ENCODE measurements at regions not wholly inside any gene's neighbourhood (a gene's known extent, or its start where the extent isn't known, plus 50 kb on each side); places are given as distances from the start of the nearest gene placed in this dataset.

DNA sequence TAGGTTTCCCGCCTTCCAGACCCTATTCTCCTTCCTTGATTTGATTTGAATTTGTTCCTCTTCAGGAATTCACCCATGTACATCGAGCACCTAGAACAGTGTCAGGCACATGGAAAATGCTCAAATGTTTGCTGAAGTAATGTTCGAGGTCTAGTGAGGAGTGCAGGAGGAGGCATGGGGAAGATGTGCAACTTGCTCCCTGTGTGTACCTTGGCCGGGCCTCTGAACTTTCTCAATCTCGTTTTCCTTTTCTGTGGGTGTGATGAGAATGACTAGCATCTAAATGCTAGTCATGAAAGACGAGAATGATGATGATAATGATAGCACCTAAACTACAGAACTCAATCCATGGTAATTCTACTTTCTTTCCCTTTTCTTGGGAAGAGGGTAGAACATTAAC is 279.1 kb upstream of the PLET1 start:
- no peaks in the 10 kb centered on the region for H3K27me3 ChIP-seq (ENCODE audit: control insufficient read depth, insufficient read depth, low read length, poor library complexity, severe bottlenecking)
- H3K4me1 ChIP-seq (ENCODE audit: control insufficient read depth, insufficient read depth, low read length): no peaks in the 10 kb centered on the region
- H3K4me3 ChIP-seq (ENCODE audit: insufficient read depth, low read depth, low read length): no peak overlapping the region
- 94 to 99% methylated on average over 5 of the region's 6 CpGs for WGBS, 2 experiments
- no peaks in the 10 kb centered on the region for H3K36me3 ChIP-seq (ENCODE audit: control insufficient read depth, insufficient read depth, low read length)
- no peak overlapping the region for H3K27ac ChIP-seq (ENCODE audit: insufficient read depth, low read depth, low read length, poor library complexity, severe bottlenecking)
- H3K9me3 ChIP-seq (ENCODE audit: control insufficient read depth, low read length): peaks cover 3% of the 10 kb centered on the region

DNA sequence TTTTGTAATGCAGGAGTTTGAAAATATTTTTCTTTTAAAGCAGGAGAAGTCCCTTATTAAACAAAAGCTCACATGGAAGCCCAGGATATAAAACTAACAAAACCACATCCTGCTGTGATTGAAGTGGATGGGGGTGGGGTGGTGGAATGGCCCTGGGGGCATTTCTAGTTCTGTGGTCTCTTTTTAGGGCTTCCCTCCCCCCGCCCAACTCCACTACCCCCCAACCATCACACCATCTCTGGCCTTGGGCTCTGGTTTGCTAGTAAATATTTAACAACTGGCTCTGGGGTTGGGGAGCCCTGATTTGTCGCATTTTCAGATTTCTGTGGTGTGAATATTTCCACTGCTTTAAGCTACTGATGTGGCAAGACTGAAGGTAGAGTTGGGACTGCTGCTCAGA is 279.6 kb upstream of the PLET1 start:
- Histone ChIP-seq H3K9me3 (ENCODE audit: control insufficient read depth, low read length) (peaks cover 3% of the 10 kb centered on the region), H3K36me3 (ENCODE audit: control insufficient read depth, insufficient read depth, low read length) (no peaks in the 10 kb centered on the region), H3K27me3 (ENCODE audit: control insufficient read depth, insufficient read depth, low read length, poor library complexity, severe bottlenecking) (no peaks in the 10 kb centered on the region), H3K4me1 (ENCODE audit: control insufficient read depth, insufficient read depth, low read length) (no peaks in the 10 kb centered on the region), H3K4me3 (ENCODE audit: insufficient read depth, low read depth, low read length) (no peak overlapping the region), H3K27ac (ENCODE audit: insufficient read depth, low read depth, low read length, poor library complexity, severe bottlenecking) (no peak overlapping the region)
- 73 to 100% methylated on average over 1 to 2 of the region's 2 CpGs for WGBS, 2 experiments

DNA sequence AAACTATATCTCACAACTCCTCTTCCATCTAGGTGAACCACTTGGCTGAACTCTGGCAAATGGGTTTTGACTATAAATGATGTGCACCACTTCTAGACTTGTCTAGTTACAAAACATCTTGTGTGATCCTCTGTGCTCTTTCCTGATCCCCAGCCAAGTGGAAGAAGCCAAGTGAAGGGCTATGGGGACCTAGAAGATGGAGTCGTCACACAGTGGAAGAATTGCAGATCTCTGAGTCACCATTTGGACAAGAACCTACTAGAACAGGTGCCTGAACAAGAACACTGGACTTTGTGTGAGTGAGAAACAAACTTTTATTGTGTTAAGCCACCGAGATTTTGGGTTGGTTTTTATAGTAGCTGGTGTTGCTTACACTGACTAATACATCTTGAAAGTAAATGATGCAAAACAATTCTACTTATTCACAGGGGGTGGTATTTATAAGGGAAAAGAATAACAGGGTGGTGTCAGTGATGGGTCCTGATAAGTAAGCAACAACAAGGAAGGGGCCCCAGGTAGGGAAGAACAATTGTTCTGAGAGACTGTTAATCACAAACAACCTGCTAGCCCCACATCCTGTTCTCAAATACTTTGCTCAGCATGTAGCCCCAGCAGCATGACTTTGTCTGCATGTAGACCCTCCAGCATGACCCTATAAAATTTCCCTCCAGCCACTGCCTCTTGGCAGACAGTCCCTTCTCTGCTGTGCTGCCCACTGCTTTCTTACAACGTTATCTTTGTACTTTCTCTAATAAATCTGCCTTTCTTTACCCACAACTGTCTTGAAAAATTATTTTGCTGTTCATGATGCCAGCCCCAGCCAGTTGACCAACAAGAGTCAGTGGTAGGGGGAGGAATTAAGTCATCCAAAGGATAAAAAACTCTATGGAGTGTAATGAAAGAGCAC is 280.7 kb upstream of the PLET1 start:
- H3K9me3 ChIP-seq (ENCODE audit: control insufficient read depth, low read length): peaks cover 3% of the 10 kb centered on the region
- no peaks in the 10 kb centered on the region for H3K27me3 ChIP-seq (ENCODE audit: control insufficient read depth, insufficient read depth, low read length, poor library complexity, severe bottlenecking)
- no peak overlapping the region for H3K4me3 ChIP-seq (ENCODE audit: insufficient read depth, low read depth, low read length)
- no peaks in the 10 kb centered on the region for H3K36me3 ChIP-seq (ENCODE audit: control insufficient read depth, insufficient read depth, low read length)
- H3K27ac ChIP-seq (ENCODE audit: insufficient read depth, low read depth, low read length, poor library complexity, severe bottlenecking): no peak overlapping the region
- H3K4me1 ChIP-seq (ENCODE audit: control insufficient read depth, insufficient read depth, low read length): no peaks in the 10 kb centered on the region
- 92 to 95% methylated on average over 3 of the region's 3 CpGs for WGBS, 2 experiments

DNA sequence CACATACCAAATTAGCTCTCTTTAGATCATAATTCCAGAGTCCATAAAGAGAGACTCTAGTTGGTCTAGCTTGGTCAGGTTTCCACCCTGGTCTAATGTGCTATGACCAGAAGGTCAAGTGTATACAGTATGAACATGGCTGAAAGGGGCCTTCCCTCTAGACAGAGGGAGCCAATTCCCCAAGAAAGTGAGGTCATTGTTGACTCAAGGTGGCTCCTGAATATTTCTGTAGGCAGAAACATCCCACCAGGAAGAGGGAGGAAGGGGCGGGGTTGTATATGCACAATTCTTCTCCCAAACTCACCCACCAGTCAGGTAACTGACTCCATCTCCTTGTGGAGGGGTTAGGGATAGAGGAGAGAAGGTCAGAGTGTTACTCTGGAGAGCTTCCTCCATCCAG is 281.8 kb upstream of the PLET1 start:
- H3K36me3 ChIP-seq (ENCODE audit: control insufficient read depth, insufficient read depth, low read length): no peaks in the 10 kb centered on the region
- H3K27ac ChIP-seq (ENCODE audit: insufficient read depth, low read depth, low read length, poor library complexity, severe bottlenecking): no peak overlapping the region
- 80% methylated on average over 1 of the region's 1 CpG; no CpG with 5 or more reads in 1 of the 2 experiments for WGBS, 2 experiments
- H3K9me3 ChIP-seq (ENCODE audit: control insufficient read depth, low read length): peaks cover 3% of the 10 kb centered on the region
- H3K4me3 ChIP-seq (ENCODE audit: insufficient read depth, low read depth, low read length): no peak overlapping the region
- no peaks in the 10 kb centered on the region for H3K27me3 ChIP-seq (ENCODE audit: control insufficient read depth, insufficient read depth, low read length, poor library complexity, severe bottlenecking)
- H3K4me1 ChIP-seq (ENCODE audit: control insufficient read depth, insufficient read depth, low read length): no peaks in the 10 kb centered on the region

DNA sequence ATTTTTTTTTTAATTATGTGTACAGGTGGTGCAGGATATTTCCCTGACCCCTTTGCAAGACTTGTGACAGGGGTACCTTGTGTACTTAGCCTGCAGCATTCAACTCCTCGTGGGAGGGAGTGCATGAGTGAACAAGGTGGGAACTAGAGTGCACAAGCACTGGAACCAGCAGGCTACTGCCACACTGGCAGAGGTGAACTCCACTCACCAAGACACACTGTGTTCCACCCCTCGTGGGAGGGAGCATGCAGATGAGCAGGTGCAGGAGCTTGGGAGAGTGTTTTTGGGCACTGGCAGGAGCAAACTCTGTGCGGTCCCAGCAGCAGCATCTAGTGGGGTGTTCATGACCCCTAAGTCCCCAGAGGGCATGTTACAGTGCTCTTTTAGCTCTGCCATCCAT is 282.7 kb upstream of the PLET1 start:
- WGBS, 2 experiments: 93% methylated on average over 3 of the region's 3 CpGs
- no peaks in the 10 kb centered on the region for H3K27me3 ChIP-seq (ENCODE audit: control insufficient read depth, insufficient read depth, low read length, poor library complexity, severe bottlenecking)

DNA sequence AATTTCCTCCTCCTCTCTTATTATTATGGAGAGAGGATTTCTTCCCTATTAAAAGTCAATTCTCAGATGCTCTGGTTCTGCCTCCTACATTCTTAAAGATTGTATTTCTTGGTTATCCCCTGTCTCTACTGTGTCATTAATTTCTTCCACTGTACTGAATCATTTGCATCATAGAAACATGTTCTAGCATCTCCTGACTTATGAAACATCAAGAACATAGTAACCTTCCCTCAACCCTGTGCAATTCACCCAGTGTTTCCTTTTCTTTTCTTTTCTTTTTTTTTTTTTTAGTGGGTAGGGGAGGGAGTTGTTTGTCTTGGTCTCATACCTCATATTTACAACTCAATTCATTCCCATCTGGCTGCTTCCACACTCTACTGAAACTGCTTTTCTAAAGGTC is 288.0 kb upstream of the PLET1 start:
- no peaks in the 10 kb centered on the region for H3K9me3 ChIP-seq (ENCODE audit: control insufficient read depth, low read length)
- H3K27me3 ChIP-seq (ENCODE audit: control insufficient read depth, insufficient read depth, low read length, poor library complexity, severe bottlenecking): no peaks in the 10 kb centered on the region
- H3K27ac ChIP-seq (ENCODE audit: insufficient read depth, low read depth, low read length, poor library complexity, severe bottlenecking): no peak overlapping the region
- no peak overlapping the region for H3K4me3 ChIP-seq (ENCODE audit: insufficient read depth, low read depth, low read length)
- no peaks in the 10 kb centered on the region for H3K4me1 ChIP-seq (ENCODE audit: control insufficient read depth, insufficient read depth, low read length)
- H3K36me3 ChIP-seq (ENCODE audit: control insufficient read depth, insufficient read depth, low read length): no peaks in the 10 kb centered on the region

More for the DNA sequence above, 282.7 kb upstream of the PLET1 start:
- no peaks in the 10 kb centered on the region for H3K4me1 ChIP-seq (ENCODE audit: control insufficient read depth, insufficient read depth, low read length)
- no peak overlapping the region for H3K4me3 ChIP-seq (ENCODE audit: insufficient read depth, low read depth, low read length)
- H3K27ac ChIP-seq (ENCODE audit: insufficient read depth, low read depth, low read length, poor library complexity, severe bottlenecking): no peak overlapping the region
- H3K36me3 ChIP-seq (ENCODE audit: control insufficient read depth, insufficient read depth, low read length): no peaks in the 10 kb centered on the region
- peaks cover 3% of the 10 kb centered on the region for H3K9me3 ChIP-seq (ENCODE audit: control insufficient read depth, low read length)

DNA sequence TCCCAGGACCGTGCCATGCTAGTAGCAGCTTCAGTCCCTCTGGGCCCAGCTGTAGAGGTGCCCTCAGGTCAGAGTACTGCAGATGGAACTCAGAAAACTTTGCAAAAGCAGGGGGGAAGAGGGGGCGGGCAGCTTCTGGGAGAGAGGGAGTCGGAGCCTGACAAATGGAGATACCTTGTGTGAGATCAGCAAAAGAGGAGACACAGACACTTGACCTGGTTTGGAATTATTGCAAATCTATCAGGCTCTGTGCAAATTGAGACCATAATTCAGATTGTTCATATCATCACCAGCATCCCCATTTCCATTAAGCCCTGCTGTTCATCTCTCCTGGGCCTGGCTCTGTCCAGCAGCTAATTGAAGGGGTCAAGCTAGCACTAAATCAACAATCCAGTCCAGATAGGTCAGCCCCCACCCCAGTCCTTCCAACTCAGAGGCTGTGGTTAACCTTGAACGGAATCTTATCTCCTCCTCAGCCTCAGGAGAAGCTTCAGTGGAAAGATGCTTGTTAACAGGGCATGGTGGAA is 292.6 kb upstream of the PLET1 start:
- Histone ChIP-seq H3K27me3 (ENCODE audit: control insufficient read depth, insufficient read depth, low read length, poor library complexity, severe bottlenecking) (no peaks in the 10 kb centered on the region), H3K4me1 (ENCODE audit: control insufficient read depth, insufficient read depth, low read length) (no peaks in the 10 kb centered on the region), H3K36me3 (ENCODE audit: control insufficient read depth, insufficient read depth, low read length) (no peaks in the 10 kb centered on the region), H3K27ac (ENCODE audit: insufficient read depth, low read depth, low read length, poor library complexity, severe bottlenecking) (no peak overlapping the region), H3K4me3 (ENCODE audit: insufficient read depth, low read depth, low read length) (no peak overlapping the region), H3K9me3 (ENCODE audit: control insufficient read depth, low read length) (no peaks in the 10 kb centered on the region)
- WGBS, 2 experiments: 74 to 90% methylated on average over 3 to 4 of the region's 4 CpGs

DNA sequence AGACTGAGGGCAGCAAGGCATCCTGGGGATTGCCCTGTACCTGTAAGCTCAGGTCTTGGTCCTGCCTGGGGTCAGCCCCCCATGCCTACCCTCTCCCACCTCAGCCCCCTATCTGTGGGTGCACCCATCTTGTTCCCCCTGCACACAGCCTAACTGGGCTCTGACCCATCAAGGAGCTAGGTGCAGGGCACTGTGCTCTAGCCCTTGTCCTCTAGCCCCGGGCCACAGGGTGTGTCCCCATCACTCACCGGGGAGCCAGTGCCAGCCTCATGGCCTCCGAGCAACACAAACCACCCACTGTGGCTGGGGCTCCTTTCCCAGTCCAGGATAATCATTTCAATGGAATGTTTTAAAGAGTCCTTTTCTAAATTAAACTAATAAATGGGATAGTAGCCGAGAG is 293.9 kb upstream of the PLET1 start:
- Histone ChIP-seq H3K4me1 (ENCODE audit: control insufficient read depth, insufficient read depth, low read length) (no peaks in the 10 kb centered on the region), H3K4me3 (ENCODE audit: insufficient read depth, low read depth, low read length) (no peak overlapping the region), H3K27me3 (ENCODE audit: control insufficient read depth, insufficient read depth, low read length, poor library complexity, severe bottlenecking) (no peaks in the 10 kb centered on the region), H3K36me3 (ENCODE audit: control insufficient read depth, insufficient read depth, low read length) (no peaks in the 10 kb centered on the region), H3K9me3 (ENCODE audit: control insufficient read depth, low read length) (no peaks in the 10 kb centered on the region), H3K27ac (ENCODE audit: insufficient read depth, low read depth, low read length, poor library complexity, severe bottlenecking) (no peak overlapping the region)
- WGBS, 2 experiments: 91 to 96% methylated on average over 4 of the region's 4 CpGs

DNA sequence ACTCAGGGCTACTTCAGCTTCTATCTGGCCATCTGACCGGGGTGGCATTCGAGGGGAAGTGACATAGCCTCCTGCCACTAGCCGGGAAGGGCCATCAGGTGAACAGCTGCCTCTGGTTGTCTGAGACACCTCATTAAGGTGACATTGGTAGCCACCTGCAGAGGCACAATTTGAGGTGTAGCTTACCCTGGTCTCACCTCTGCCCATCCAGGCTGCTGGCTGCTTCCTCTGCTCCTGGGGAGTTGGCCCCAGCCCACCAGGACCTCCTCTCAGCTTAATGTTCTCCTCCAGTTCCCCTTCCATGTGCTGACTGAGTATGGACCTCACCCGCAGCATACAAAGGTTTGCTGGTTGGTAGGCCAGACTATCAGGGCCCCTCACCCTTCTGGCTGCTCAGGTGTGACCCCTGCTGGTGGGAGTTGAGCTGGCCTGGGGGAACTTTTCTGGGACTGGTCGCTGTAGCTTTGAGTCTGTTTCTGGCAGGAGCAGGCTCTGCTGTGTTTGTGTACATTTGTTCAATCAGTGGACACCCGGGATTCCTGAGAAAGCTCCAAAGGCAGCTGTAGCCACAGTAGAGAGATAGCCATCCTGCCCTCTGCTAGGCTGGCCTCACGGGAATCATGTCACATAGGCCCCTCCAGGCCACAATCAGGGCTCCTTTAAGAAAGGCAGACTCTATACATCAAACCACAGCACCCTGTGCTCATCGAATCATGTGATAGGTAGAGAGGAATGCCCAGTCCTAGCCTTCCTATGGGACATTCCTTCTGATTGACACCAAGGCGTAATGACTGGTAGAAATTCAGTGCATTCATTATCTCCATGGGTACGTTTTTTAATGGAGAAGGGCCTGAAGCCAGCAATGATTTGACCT is 295.1 kb upstream of the PLET1 start:
- no peaks in the 10 kb centered on the region for H3K27me3 ChIP-seq (ENCODE audit: control insufficient read depth, insufficient read depth, low read length, poor library complexity, severe bottlenecking)
- no peak overlapping the region for H3K4me3 ChIP-seq (ENCODE audit: insufficient read depth, low read depth, low read length)
- H3K27ac ChIP-seq (ENCODE audit: insufficient read depth, low read depth, low read length, poor library complexity, severe bottlenecking): no peak overlapping the region
- no peaks in the 10 kb centered on the region for H3K9me3 ChIP-seq (ENCODE audit: control insufficient read depth, low read length)
- 74 to 75% methylated on average over 10 of the region's 10 CpGs for WGBS, 2 experiments
- H3K4me1 ChIP-seq (ENCODE audit: control insufficient read depth, insufficient read depth, low read length): no peaks in the 10 kb centered on the region
- no peaks in the 10 kb centered on the region for H3K36me3 ChIP-seq (ENCODE audit: control insufficient read depth, insufficient read depth, low read length)

DNA sequence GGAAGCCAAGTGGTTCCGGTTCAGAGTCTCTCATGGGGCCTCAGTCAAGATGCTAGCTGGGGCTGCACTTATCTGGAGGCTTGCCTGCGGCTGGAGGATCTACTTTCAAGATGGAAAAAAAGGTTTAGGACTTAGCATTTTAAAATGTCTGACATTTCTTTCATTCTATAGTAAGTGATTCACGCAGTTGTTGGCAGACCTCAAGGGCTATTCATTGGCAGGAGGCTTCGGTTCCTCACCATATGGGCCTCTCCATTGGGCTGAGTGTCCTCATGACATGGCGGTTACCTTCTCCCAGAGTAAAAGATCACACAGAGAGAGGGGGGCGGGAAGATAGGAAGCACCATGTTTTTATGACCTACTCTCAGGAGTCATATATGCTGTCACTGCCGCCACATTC is 298.0 kb upstream of the PLET1 start:
- Histone ChIP-seq H3K27me3 (ENCODE audit: control insufficient read depth, insufficient read depth, low read length, poor library complexity, severe bottlenecking) (no peaks in the 10 kb centered on the region), H3K4me3 (ENCODE audit: insufficient read depth, low read depth, low read length) (no peak overlapping the region), H3K4me1 (ENCODE audit: control insufficient read depth, insufficient read depth, low read length) (no peaks in the 10 kb centered on the region), H3K9me3 (ENCODE audit: control insufficient read depth, low read length) (no peaks in the 10 kb centered on the region), H3K36me3 (ENCODE audit: control insufficient read depth, insufficient read depth, low read length) (no peaks in the 10 kb centered on the region), H3K27ac (ENCODE audit: insufficient read depth, low read depth, low read length, poor library complexity, severe bottlenecking) (no peak overlapping the region)
- WGBS, 2 experiments: 77 to 79% methylated on average over 7 of the region's 7 CpGs
